DOHH2 (cell line): ENCODE measurements at regions not wholly inside any gene's neighbourhood (a gene's known extent, or its start where the extent isn't known, plus 50 kb on each side); places are given as distances from the start of the nearest gene placed in this dataset.

Source experiments
- CTCF ChIP-seq: fragments of 200-600 bp; sonication (generic); IDR thresholded peaks from one replicate; pipeline ENCODE4 v1.5.1; 2014; ENCODE audit warnings: antibody characterized with exemption, mild to moderate bottlenecking, low read depth, low read length; ENCODE audit not compliant: poor library complexity, severe bottlenecking
- EZH2phosphoT487 ChIP-seq: fragments of 200-600 bp; sonication (generic); IDR thresholded peaks from 2 replicates; pipeline ENCODE4 v1.6.1; 2017; ENCODE audit warnings: borderline replicate concordance, mild to moderate bottlenecking, antibody characterized with exemption, low read length, moderate library complexity, mixed read lengths

- no peak for TF ChIP-seq CTCF
- no peak for TF ChIP-seq EZH2phosphoT487
These were observed 101.2 kb upstream of the FSHR start for GRCh38 chr2:49255409-49255971.
